GM21723 (cell line): ENCODE measurements at regions not wholly inside any gene's neighbourhood (a gene's known extent, or its start where the extent isn't known, plus 50 kb on each side); places are given as distances from the start of the nearest gene placed in this dataset.

ENCODE experiments used
- ATAC-seq: cut with Tn5 transposase; IDR thresholded peaks from one replicate; pipeline ENCODE4 v1.9.1; 2021; ENCODE audit warnings: mild to moderate bottlenecking, moderate library complexity; ENCODE audit not compliant: unreplicated experiment

DNA sequence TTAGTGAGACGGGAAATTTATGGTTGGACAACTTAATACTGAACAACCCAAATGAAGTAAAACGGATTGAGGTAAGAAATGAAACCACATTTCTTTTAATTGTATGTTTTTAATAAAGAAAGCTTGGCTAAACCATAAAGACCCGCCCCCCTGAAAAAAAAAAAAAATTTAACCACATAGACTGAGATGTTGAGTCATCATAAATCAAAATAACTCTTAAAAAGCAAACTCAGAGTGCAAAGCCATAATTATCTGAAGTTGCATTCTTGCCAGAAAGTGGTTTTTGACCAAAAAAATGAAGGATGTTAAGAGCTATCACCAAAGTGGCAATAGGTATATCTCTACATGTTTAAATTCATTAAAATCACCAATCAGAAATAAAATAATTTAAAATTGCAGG is 101.8 kb upstream of the COL21A1 start:
- no peak for ATAC-seq

DNA sequence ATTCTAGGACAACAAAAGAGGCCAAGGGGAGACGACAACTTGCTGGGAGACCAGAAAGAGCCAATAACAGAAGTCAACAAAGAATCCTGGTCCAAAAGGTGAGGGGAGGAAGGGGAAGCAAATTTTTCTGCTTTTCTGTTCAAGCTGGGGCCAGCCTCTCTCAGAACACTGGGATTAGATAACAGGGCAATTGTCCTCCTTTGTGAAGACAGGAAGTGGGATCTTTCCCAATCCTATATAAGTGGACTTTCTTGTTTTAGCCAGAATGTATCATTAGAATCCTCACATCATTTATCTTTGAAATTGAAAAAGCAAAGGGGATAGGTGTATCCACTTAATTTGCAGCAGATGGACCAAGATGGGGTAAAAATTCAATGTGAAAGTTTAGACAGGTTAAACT is 101.2 kb upstream of the COL21A1 start:
- ATAC-seq = no peak

DNA sequence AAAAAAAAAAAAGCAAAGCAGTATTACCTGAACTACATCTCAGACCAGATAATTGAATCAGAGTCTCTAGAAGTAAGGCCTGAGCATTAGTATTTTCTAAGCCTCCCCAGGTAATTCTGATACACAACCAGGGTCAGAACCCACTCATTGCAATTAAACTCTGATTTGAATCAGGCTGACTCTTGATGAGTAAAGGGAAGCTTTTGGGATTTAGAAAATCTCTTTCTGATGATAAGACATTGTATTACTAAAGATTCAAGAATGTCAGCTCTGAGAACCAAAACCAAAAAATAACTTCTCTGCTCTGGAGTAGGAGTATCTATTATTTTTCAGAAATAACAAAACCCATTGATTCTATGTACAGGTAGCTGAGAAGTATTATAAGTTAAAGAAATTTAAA is 100.1 kb upstream of the COL21A1 start:
- no peak for ATAC-seq

DNA sequence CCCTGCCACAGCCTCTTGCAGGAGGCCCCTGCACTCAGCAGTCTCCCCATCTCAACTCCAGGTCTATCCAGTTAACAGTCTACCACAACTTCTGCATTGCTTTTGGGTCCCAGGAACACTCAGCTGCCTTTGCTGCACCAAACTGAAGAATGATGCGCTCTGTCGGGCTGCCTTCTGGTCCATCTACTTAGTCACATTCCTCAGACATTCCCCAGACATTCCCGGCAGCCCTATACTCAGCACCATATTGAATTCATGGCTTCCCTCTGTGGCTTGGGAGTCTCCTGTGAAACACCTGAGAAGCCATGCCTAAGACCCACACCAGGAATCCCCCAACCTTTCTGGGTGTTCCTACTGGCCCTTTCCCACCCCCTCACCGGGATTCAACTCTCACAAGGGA is 99.6 kb upstream of the COL21A1 start:
- ATAC-seq = no peak

DNA sequence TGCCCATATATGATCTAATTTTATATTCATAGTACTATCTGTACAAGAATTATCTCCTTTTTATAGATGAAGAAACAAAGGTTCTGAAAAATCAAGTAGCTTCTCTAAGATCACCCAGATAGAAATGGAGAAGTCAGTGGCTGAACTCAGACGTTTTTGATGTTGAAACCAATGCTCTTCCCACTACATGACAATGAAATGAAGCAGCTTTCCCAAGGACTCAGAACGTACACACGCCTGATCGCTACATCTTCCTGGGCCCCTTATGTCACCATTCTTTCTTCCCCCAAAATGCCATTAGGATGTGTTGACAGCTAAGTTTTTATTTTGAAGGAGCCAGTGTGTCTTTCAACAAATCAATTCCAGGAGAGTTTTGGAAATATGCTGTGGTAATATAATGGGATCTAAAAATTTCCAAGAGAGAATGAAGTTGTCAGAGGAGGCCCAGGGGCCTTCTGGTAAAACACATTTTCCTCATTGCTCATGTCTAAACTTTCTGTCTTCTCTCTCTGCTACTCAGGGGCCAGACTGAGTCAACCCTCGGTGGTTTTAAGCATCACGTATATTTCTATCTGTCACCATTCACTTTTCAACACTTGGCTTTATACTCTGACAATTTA is 98.1 kb upstream of the COL21A1 start:
- no peak for ATAC-seq

DNA sequence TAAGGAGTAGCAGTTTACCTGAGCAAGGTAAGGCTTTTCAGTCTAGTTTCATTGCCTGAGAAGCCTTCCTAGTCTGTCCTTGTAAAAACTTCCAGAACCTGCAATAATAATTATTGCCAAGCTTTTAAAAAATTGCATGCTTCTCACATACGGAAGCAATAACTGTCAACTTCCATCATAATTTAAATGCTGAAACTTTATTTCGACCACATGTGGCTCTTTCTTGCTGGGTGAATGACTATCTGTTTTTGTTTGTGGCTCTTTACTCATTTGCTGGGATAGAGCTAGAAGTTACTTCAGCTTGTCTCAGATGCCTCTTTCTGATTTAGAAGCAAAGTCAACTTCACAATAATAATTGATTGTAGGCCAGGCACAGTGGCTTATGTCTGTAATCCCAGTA is 95.9 kb upstream of the COL21A1 start:
- no peak for ATAC-seq

DNA sequence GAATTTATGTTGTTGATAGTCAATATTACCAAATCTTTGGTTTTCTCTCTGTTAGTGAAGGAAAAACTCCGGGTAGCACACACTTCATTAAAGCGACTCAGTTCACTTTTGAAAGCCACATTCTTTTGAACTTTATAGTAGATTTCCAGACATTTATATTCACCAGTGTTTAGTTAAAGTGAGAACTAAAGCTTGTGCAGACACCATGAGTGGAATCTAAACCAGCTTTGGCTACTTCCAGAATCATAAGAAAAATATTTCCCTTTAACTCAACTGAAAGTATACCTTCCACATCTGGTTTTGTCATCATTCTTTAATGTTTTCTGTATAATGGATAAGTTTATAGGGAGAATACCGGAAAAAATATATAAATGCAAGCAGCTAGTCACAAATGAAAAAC is 92.1 kb upstream of the COL21A1 start:
- ATAC-seq = no peak

DNA sequence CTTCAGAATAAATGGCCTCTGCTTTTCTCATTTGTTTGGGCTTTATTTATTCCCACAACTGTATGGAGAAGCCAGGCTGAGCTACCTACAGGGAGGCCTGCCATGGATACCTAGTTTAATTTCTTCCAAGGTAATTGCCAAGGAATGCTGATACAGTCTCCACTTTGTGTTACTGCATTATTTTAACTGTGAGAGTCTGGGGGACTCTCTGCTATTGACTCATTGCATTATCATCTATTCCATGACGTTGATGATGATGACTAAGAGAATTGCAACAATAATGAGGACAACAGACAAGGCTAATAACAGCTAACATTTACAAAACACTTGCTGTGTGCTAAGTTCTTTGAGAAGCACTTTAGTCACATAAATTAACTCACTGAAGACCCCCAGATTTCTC is 88.3 kb upstream of the COL21A1 start:
- ATAC-seq = no peak

DNA sequence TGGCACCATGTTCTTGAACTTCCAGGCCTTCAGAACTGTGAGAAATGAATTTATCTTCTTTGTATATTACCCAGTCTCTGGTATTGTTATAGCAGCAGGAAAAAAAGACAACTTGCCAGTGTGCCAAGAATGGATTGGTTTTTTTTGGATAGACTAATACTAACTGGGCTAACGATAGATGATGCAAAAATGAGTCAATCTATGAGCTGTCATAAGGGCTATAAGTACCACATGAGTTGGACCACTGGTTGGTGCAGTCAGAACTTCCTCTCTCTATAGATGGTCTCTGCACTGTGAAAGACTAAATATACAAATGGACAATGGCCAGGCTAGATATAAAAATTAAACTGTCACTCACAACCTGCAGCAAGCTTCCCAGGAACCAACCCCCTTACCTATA is 87.6 kb upstream of the COL21A1 start:
- no peak for ATAC-seq

DNA sequence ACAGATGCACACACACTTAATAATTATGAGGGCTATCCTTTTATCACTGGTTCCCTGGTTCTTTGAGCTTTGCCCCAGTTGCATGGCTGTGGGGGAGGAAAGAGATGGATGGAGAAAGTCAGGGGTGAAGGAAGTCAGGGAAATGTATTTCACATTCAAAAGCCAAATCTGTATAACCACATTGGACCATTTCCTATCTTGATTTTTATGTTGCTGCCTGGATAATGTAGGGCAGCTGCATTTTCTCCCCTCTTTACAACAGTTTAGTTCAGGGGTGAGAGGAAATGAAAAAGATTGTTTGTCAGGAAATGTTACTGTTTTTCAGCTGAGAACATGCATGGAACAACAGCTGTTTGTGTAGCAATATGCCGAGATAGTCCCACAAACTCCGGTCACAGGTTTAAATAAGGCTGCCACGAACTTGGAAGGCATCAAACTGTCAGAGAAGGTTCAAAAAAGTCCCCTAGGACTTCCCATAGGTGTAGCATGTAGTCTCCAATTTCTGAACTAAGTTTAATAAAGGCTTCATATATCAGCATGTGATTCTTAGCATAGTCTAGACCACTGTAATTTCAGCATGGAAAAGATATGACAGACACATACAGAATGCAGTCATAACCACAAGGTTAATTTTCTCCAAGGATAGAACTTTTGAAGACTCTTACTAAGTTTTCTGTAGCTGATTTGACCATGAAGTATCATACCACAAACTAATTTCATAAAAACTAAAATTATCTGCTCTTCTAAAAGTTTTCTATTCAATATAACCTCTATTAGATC is 82.1 kb upstream of the COL21A1 start:
- ATAC-seq = no peak

DNA sequence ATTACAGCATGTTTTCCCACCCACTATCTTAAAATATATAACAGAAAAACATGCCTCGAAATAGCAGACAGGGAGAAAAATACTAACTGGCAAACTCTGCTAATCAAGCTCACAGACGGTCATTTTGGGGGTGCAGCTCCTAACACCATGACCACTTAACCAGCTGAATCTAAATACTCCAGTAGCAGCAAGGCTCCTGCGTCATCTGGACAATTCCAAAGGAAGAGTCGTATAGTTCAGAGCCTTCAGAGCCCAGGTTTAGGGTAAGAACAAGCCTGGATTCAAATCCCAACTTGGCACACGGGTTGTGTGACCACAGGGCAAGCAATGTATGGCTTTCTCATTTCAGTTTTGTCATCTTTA is 81.3 kb upstream of the COL21A1 start:
- ATAC-seq = no peak

DNA sequence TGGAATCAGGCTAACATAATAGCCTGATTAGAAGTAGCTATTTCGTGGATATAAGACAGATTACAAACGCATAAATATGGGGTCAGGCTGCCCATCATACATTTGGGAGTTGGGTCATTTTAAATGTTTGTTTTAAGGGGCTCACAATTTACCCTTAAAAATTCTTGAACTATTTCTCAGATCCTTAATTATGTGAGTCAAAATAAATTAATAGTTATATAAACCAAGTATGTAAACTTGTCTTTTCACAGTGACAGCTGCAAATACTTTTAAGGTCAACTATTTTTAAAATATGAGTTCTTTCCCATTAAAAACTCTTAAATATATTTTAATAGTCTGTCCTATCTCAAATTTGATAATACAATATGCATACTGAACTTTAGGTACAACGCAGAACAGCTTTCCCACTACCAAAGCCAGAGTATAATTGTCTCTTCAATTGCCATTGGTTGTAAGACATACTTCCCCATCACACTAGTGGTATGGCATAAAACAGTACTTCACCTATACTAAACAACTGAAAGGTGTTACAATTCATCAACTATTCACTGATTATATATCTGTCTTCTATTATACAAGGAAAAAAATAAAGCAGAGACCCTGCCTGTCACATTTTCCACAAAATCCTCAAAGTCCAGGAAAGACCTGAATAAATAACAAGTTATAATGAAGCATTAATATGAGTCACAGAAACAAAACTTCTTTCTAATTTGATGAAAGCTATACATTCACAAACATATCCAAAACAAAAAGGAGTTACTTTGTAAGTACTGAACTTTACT is 80.8 kb upstream of the COL21A1 start:
- ATAC-seq = no peak

DNA sequence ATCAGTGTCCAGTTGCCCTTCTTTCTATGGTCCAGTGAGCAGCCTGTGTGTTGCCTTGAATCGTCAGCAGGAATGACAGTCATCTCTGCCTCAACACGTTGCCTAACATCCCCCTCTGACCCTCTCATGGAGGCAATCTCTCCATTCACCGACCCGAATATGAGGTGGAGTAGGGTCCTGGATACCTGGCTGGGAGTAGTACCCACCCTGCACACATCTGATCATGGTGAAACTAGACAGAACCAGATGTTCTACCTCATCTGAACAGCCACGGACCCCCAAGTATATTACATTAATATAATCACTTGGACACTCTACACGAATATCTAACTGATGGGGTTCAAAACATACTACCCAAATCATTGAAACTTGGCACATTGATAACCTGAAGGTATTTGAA is 77.0 kb upstream of the COL21A1 start:
- ATAC-seq = no peak

DNA sequence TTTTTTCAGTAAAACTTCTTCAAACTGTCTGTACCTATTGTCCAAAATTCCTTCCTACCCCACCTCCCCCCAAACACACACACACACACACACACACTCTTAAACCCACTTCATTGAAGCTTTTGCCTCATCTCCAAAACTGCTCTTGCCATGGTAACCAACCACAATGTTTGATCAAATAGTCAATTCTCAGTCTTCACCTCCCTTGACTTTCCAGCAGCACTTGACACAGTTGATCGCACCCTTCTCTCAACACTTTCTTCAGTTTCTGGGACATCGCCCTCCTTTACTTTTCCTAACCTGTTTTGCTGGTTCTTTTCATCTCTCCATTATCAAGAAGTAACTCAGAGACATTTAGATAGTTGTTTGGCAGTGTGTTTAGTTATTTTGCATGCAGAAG is 71.5 kb upstream of the COL21A1 start:
- no peak for ATAC-seq

DNA sequence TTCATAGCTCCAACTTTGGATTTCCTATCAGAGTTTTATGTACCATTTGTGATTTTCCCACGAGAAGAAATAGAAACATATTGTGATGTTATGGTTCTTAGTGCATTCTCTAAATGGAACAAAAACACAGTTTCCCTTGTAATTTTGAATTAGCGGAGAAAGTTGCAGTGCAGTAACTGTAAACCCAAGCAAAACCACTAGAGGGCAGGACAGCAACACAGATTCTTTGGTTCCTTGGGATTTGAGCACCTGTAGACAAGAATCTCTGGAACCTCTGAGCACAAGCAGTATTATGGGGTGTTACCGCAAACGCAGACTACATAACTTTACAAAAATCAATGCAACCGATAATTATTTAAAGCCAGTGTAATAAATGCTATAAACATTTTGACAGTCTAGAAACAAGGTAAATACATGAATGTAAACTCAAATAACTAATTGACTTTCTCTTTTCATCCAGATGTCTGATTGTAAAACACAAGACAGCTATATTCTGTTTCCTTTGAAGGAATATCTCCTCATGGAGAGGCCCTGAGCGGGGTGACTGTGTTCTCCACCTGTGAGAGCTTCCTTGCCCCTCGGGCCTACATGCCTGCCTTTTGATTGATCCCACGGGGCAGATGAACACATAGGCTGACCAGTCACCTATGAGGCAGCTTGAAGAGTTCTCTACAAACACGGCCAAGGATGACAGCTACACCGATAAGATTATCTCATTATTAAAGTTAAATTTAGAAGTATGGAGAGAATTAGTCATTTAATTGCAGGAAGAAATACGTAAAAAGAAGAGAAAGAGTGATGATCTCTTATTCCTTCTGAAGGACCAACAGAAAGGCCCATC is 67.5 kb upstream of the COL21A1 start:
- ATAC-seq = peak; percentile 71

DNA sequence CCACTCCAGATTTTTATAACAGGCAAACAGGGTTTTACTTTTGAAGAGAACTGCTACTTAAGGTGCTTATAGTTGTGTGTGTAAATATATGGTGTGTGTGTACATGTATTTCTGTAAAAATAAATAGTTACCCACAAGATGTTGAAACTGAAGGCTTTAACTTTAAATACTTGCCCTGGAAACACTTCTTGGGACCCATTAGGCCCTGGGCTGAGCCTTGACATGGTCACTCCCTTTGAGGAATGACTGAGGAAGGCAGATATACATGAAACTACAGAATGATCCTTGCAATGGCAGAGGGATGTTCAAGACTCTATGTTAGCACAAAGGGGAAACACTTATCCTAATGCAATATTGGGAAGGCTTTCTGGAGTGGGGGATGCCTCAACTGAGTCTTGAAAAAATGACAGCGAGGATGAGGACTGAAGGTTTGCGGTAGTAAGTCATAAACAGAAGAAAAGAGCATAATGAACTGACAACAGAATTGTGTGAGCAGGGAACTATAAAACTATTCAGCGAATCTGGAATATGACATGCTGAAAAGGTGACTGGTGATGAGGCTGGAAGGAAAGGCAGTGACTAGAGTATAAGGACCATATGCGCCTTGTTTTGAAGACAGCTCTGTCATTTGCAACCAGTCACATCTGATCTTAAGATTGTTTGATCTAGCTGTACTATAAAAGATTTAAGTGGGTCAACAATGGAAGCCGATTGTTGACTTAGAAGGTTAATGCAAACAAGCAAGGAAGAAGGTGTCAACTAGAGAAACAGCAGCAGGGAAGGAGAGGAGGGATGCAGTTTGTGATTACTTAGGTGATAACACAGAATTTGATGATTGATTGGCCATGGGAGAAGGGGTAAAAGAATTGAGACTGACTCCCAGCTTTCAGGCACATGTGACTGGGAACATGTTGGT is 64.4 kb upstream of the COL21A1 start:
- ATAC-seq = no peak

DNA sequence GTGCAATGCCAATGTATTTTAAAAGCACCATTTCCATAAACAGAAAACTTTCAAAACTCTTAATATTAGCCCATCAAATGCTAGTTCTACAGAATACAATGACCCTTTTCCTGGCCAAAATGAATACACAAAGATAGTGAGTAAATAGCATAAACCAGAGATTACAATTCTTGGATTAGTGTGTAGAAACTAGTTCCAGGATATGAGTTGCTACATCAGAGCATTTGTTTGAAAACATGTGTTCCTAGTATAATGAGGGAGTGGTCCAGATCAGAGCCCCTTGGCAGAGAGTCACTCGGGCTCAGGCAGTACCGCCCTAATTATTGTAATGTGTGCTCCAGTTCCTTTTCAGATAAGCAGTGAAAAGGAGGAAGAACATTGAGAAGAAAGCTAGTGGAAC is 63.7 kb upstream of the COL21A1 start:
- ATAC-seq = no peak

DNA sequence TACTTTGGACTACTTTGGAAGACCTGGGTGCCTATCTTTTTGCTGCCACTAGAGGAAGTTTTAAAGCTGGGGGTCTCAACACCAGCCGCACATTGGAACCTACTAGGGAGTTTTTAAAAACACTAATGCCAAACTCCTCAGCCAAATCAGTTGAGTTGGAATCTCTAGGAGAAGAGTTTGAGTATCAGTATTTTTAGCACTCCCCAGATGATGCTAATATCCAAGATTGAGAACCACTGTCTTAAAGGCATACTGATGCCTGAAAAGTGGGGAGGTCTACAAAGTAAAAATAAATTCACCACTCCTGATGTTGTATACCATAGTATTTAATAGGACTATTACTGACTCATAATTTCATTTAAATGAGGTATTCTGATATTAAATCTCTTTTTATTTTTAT is 62.9 kb upstream of the COL21A1 start:
- ATAC-seq = no peak

DNA sequence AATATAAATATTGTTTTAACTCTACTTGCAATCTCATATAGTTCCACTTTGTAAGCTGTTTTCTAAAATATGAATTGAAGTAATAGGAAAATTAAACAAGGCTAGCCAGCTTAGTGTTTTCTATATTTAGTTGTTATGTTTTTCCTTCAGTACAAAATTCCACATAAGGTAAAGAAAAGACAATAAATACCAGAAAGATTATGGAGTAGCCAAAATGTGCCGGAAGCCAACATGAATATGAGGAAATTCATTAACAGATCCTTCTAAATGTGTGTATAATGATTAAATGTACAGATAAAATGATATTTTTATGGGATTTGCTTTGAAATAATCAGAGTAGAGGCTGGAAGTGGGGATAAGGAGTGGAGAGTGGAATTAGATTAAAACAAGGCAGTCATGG is 52.5 kb upstream of the COL21A1 start:
- no peak for ATAC-seq
